ENCODE measurements at regions not wholly inside any gene's neighbourhood (a gene's known extent, or its start where the extent isn't known, plus 50 kb on each side); places are given as distances from the start of the nearest gene placed in this dataset.

GRCh38 chrX:14095702-14096101 lies 66.0 kb upstream of the GEMIN8 start:
- Histone ChIP-seq H2BK20ac (ENCODE audit: low read depth, low read length) (no peak overlapping the region), H3K79me1 (ENCODE audit: low read depth in 1 of 2, low read length in 2 of 2) (no peaks in the 10 kb centered on the region), H4K8ac (ENCODE audit: low read depth in 2 of 2, low read length in 2 of 2) (no peak overlapping the region), H4K91ac (ENCODE audit: insufficient read depth, low read depth, low read length) (no peak overlapping the region), H2AK5ac (ENCODE audit: low read depth, low read length) (no peak overlapping the region), H3K9ac (ENCODE audit: low read depth, low read length) (no peak overlapping the region), H3K9me3 (ENCODE audit: control insufficient read depth, insufficient read depth, low read length) (no peaks in the 10 kb centered on the region), H2AK9ac (replicated peaks; ENCODE audit: low read depth, low read length, poor library complexity) (peak overlapping the region; percentile 76), H3K18ac (ENCODE audit: low read depth, low read length) (no peak overlapping the region), H3K23ac (ENCODE audit: low read depth, low read length) (no peak overlapping the region), H3K56ac (ENCODE audit: extremely low read depth, insufficient read depth, low read length) (no peak overlapping the region), H2BK120ac (ENCODE audit: low read depth, low read length) (no peak overlapping the region), H4K20me1 (ENCODE audit: insufficient read depth, low read length) (no peaks in the 10 kb centered on the region), H4K5ac (ENCODE audit: low read depth, low read length) (no peak overlapping the region), H3K4ac (ENCODE audit: low read depth, low read length) (no peak overlapping the region), H3K27ac (ENCODE audit: insufficient read depth, low read length) (no peak overlapping the region), H3K9me1 (ENCODE audit: insufficient read depth, low read length) (no peaks in the 10 kb centered on the region), H3K4me1 (ENCODE audit: control insufficient read depth, insufficient read depth, low read length) (no peaks in the 10 kb centered on the region), H2BK15ac (ENCODE audit: low read depth, low read length) (no peak overlapping the region), H3K4me3 (ENCODE audit: insufficient read depth, low read depth, low read length) (no peak overlapping the region), H3K36me3 (ENCODE audit: control insufficient read depth, insufficient read depth, low read length) (no peaks in the 10 kb centered on the region), H3K4me2 (ENCODE audit: low read depth, low read length) (0 out of 2 replicates have a peak overlapping the region, but pooled peaks have one; percentile 41), H2BK5ac (ENCODE audit: low read depth, low read length, poor library complexity, severe bottlenecking) (no peak overlapping the region), H3K14ac (replicated peaks; ENCODE audit: low read depth, low read length) (no peak overlapping the region), H3K27me3 (ENCODE audit: control insufficient read depth, insufficient read depth, low read length) (no peaks in the 10 kb centered on the region), H2AFZ (replicated peaks; ENCODE audit: low read length, poor library complexity) (peak overlapping the region; percentile 78)
- TF ChIP-seq CTCF (conservative IDR thresholded peaks at IDR 0.05; ENCODE audit: low read depth, low read length) (peak; percentile 74), MXI1 (IDR thresholded peaks at IDR 0.05; ENCODE audit: borderline replicate concordance, low read depth, low read length) (no peak), SMC3 (IDR thresholded peaks at IDR 0.05; ENCODE audit: low read depth, low read length) (peak; percentile 70), MAFK (IDR thresholded peaks at IDR 0.05; ENCODE audit: low read depth, low read length) (no peak), CEBPB (IDR thresholded peaks at IDR 0.05; ENCODE audit: low read depth, low read length) (no peak), FOS (IDR thresholded peaks at IDR 0.05; ENCODE audit: low read depth, low read length) (no peak), CHD1 (IDR thresholded peaks at IDR 0.05; ENCODE audit: low read depth, low read length) (no peak), RAD21 (IDR thresholded peaks at IDR 0.05; ENCODE audit: low read length) (peak; percentile 86)
- intact Hi-C loops (cut with micrococcal nuclease) (loop anchor here (1.0 to 10.0 kb wide), 5 partner anchors 537 to 1148 kb away; no protein-coding TSS in a partner anchor), dilution Hi-C loops (cut with HindIII; ENCODE audit: low sequenced_read_pairs, unreplicated experiment) (no loop called here), in situ Hi-C loops (cut with MboI; ENCODE audit: low sequenced_read_pairs) (loop anchor here (5.0 kb wide), 1 partner anchor 1047 kb away; no protein-coding TSS in a partner anchor)
- ChIA-PET POLR2A (ENCODE audit: unreplicated experiment) (no interaction called here), CTCF (interaction anchor here (0.6 to 0.7 kb wide), 2 partner anchors 8 to 28 kb away, joined by 3 to 8 read pairs; no protein-coding TSS in a partner anchor)
- 11% methylated on average over 6 of the region's 13 CpGs; no CpG with 5 or more reads in 1 of the 2 experiments for WGBS, 2 experiments (ENCODE audit: extremely low coverage in 2 of 2, insufficient read length in 1 of 2)
- peak; percentile 90 for ATAC-seq (ENCODE audit: low read depth)
- BruUV-seq (replicated peaks): no TSS peak
- DNase-seq: peak; percentile 53
